Adrenal gland (tissue), 9 donors: ENCODE measurements at regions not wholly inside any gene's neighbourhood (a gene's known extent, or its start where the extent isn't known, plus 50 kb on each side); places are given as distances from the start of the nearest gene placed in this dataset.

Source experiments
- DNase-seq, 7 donors: peaks; one replicate each; pipeline ENCODE4 v3.0.0-alpha.2; 2019 to 2020
- H3K27ac ChIP-seq, 5 donors: fragments of 200-600 bp; sonication (generic) in 4 of 5; 1 replicate in 3 of 5; 2 replicates in 2 of 5; pipeline versions ENCODE4 v1.5.1 to v1.8.0; 2016 to 2020; ENCODE audit warnings: mild to moderate bottlenecking in 1 of 5
- H3K27me3 ChIP-seq: fragments of 200-600 bp; 2 replicates; pipeline ENCODE4 v1.8.0; 2021
- H3K36me3 ChIP-seq, 2 donors: fragments of 200-600 bp; replicated peaks in 1 of 2; 1 replicate in 1 of 2; 2 replicates in 1 of 2; pipeline versions ENCODE4 v1.5.1 to v1.8.0; 2018 to 2022
- H3K4me1 ChIP-seq, 2 donors: fragments of 200-600 bp; replicated peaks in 1 of 2; 1 replicate in 1 of 2; 2 replicates in 1 of 2; pipeline versions ENCODE4 v1.5.1 to v1.8.0; 2018 to 2021
- H3K4me3 ChIP-seq, 4 donors: fragments of 200-600 bp; sonication (generic) in 3 of 4; one replicate each; pipeline ENCODE4 v1.5.1; 2016 to 2018
- H3K9me3 ChIP-seq, 3 donors: fragments of 200-600 bp; sonication (generic) in 1 of 3; replicated peaks in 1 of 3; 1 replicate in 2 of 3; 2 replicates in 1 of 3; pipeline versions ENCODE4 v1.5.1 to v1.8.0; 2016 to 2021
- POLR2A ChIP-seq, 2 donors: fragments of 450-650 bp; IDR thresholded peaks; one replicate each; pipeline ENCODE4 v1.6.1; 2017; ENCODE audit warnings: antibody characterized with exemption in 2 of 2, mild to moderate bottlenecking in 2 of 2, moderate library complexity in 1 of 2
- WGBS, 4 donors: extraction: QIAGEN DNeasy Blood & Tissue Kit in 2 of 4; methylation state at CpG; one replicate each; pipeline versions ENCODE4 v1.1.5 to v1.1.7; 2013 to 2017; 5-methylcytosine and 5-hydroxymethylcytosine counted together
- intact Hi-C, 2 donors: fragments of 100-400 bp; cut with DNase I; formaldehyde crosslinking; loops; one replicate each; pipeline versions ENCODE4 v1.14.1 to v1.15.0; 2022 to 2023
- TF ChIP-seq, protein P1 (sequence below), 6 experiments: fragments of 450-650 bp in 4 of 6; fragments of 200-600 bp in 2 of 6; sonication (generic) in 1 of 6; IDR thresholded peaks; 1 replicate in 5 of 6; 2 replicates in 1 of 6; pipeline versions ENCODE4 v1.5.1 to v1.8.0; 2016 to 2021; ENCODE audit warnings: antibody characterized with exemption in 6 of 6, mild to moderate bottlenecking in 2 of 6, moderate library complexity in 1 of 6
- donor health status: healthy with polysubstance abuse.
- donor health status: Bipolar disorder and iron deficiency.
- donor health status: DM: yes; HTN: yes; CAD: no.
- donor health status: DM: no; HTN: no; CAD: no.
- donor health status: DM: no; HTN: no; CAD: no.

DNA sequence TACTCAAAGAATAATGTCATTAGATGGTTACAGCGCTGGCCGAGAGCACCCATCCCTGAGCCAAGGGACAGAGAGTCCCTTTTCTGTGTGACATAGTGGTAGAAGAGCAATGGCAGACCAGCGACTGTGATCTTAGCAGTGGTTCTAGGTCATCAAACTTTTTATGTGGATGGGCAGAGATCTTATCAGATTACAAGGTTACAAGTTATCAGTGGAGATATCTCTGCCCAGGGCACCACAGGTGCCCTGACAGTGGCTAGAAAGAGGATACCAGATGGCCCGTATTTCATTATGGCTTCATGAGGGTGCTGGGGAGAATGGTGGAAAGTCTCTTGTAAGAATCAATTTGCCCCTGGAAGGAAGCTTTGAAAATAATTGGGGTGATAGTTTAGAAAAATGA lies 62.7 kb downstream of the CYCS start:
- H3K27me3 ChIP-seq: no peaks in the 10 kb centered on the region
- TF ChIP-seq POLR2A (IDR thresholded peaks at IDR 0.05): no peak
- TF ChIP-seq, protein P1, sequence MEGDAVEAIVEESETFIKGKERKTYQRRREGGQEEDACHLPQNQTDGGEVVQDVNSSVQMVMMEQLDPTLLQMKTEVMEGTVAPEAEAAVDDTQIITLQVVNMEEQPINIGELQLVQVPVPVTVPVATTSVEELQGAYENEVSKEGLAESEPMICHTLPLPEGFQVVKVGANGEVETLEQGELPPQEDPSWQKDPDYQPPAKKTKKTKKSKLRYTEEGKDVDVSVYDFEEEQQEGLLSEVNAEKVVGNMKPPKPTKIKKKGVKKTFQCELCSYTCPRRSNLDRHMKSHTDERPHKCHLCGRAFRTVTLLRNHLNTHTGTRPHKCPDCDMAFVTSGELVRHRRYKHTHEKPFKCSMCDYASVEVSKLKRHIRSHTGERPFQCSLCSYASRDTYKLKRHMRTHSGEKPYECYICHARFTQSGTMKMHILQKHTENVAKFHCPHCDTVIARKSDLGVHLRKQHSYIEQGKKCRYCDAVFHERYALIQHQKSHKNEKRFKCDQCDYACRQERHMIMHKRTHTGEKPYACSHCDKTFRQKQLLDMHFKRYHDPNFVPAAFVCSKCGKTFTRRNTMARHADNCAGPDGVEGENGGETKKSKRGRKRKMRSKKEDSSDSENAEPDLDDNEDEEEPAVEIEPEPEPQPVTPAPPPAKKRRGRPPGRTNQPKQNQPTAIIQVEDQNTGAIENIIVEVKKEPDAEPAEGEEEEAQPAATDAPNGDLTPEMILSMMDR (IDR thresholded peaks at IDR 0.05): no peak
- H3K27ac ChIP-seq: no peak overlapping the region
- H3K4me1 ChIP-seq: no peaks in the 10 kb centered on the region
- no peaks in the 10 kb centered on the region for H3K36me3 ChIP-seq
- no peaks in the 10 kb centered on the region for H3K9me3 ChIP-seq
- intact Hi-C loops: loop anchor here in 1 of 2 donors (10.0 kb wide), 2 partner anchors 88 to 238 kb away; no protein-coding TSS in a partner anchor
- H3K4me3 ChIP-seq: no peak overlapping the region
- DNase-seq: no peak
- 46 to 72% (median 69%) methylated on average over 4 of the region's 4 CpGs for WGBS, 4 donors

DNA sequence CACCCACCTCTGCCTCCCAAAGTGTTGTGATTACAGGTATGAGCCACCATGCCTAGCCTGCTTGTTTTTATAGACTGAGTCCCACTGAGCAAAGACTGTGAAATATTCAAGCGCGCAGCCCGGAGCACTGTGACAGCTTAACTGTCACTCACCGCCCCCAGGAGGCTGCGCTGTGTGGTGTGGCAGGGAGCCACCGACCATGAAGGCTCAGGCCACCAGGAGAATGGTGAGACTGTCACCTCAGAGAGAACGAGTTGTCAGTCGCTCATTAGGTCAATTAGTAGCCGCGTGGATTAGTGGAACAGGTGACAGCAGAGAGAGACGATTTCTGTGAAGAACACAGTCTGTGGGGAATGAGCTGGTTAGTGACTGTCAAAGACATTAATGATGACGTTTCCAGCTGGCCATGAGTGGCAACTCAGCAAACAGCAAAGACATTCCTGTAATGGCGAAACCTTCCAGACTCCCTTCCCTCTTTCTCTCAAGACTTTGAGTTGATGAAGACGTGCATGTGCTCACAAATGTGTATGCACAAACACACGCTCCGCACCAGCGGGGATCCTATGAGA lies 64.5 kb downstream of the CYCS start:
- 82 to 85% (median 84%) methylated on average over 13 to 17 of the region's 17 CpGs for WGBS, 4 donors
- TF ChIP-seq POLR2A (IDR thresholded peaks at IDR 0.05): no peak
- TF ChIP-seq, protein P1 (IDR thresholded peaks at IDR 0.05): no peak
- intact Hi-C loops: loop anchor here in 1 of 2 donors (10.0 kb wide), 2 partner anchors 86 to 236 kb away; no protein-coding TSS in a partner anchor
- Histone ChIP-seq H3K4me3 (no peak overlapping the region), H3K36me3 (no peaks in the 10 kb centered on the region), H3K4me1 (no peaks in the 10 kb centered on the region), H3K9me3 (no peaks in the 10 kb centered on the region), H3K27ac (no peak overlapping the region), H3K27me3 (peaks cover 5% of the 10 kb centered on the region)
- DNase-seq: no peak

DNA sequence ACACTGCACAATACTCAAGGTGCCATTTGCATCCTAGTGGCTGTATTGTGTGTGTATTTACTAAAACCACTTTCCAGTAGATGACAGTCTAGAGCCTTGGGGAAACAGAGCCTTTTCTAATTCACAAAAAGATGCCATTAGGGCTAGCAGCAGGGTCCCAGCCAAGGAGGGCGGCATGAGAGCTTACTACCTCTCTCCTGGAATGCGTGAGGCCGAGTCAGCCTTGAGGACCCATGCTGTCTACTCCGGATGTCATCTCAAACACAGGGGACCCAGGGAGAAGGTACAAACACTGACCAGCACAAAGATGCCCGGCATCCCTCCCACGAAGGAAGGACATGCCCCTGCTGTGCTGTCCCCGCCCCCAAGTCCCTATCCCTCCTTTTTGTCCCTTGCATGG lies 65.5 kb downstream of the CYCS start:
- no peak overlapping the region for H3K4me3 ChIP-seq
- intact Hi-C loops: no loop called here
- TF ChIP-seq, protein P1 (IDR thresholded peaks at IDR 0.05): no peak
- no peak for TF ChIP-seq POLR2A (IDR thresholded peaks at IDR 0.05)
- DNase-seq: no peak
- peaks cover 5% of the 10 kb centered on the region for H3K27me3 ChIP-seq
- H3K9me3 ChIP-seq: no peaks in the 10 kb centered on the region
- no peak overlapping the region for H3K27ac ChIP-seq
- WGBS, 4 donors: 74 to 90% (median 84%) methylated on average over 6 to 7 of the region's 7 CpGs
- H3K36me3 ChIP-seq: no peaks in the 10 kb centered on the region
- no peaks in the 10 kb centered on the region for H3K4me1 ChIP-seq

DNA sequence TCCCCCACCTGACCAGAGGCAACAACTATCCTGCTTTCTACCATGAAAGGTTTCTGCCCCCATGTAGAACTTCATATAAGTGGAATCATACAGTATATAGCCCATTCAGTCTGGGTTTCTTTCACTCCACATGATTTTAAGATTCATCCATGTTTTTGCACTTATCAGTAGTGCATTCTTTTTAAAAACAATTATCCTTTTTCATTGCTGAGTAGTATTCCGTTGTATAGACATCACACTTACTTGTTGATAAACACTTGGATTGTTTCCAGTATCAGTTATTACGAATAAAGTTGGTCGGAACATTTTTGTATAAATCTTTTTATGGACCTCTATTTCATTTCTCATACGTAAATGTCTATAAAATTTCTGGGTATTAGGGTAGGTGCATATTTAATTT lies 68.7 kb downstream of the CYCS start:
- intact Hi-C loops: no loop called here
- Histone ChIP-seq H3K9me3 (no peaks in the 10 kb centered on the region), H3K4me1 (no peaks in the 10 kb centered on the region), H3K27me3 (peaks cover 5% of the 10 kb centered on the region), H3K36me3 (no peaks in the 10 kb centered on the region), H3K4me3 (no peak overlapping the region), H3K27ac (no peak overlapping the region)
- TF ChIP-seq POLR2A (IDR thresholded peaks at IDR 0.05): no peak
- WGBS, 4 donors: 78 to 89% (median 84%) methylated on average over 4 of the region's 4 CpGs
- no peak for DNase-seq
